ENCODE measurements at regions not wholly inside any gene's neighbourhood (a gene's known extent, or its start where the extent isn't known, plus 50 kb on each side); places are given as distances from the start of the nearest gene placed in this dataset.

DNA sequence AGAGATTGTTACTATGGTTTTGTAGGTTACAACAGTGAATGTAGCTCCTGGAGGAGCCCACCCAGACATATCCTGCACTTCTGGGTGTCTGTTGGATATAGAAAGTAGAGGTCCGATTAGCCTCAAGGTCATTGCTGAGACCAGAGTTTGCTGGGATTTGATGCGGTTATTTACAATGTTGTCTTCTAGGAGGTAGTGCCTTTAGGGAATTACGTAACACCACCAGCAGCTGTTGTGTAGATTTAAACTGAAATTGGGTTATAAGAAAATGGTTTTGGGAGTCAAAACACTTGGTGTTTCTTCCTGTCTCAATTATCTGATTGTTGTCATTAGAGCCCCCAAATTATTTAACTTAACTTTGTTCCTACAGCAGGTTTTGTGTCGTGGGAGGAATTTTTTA is 225.3 kb upstream of the PELI2 start:
- TF ChIP-seq, protein P1, sequence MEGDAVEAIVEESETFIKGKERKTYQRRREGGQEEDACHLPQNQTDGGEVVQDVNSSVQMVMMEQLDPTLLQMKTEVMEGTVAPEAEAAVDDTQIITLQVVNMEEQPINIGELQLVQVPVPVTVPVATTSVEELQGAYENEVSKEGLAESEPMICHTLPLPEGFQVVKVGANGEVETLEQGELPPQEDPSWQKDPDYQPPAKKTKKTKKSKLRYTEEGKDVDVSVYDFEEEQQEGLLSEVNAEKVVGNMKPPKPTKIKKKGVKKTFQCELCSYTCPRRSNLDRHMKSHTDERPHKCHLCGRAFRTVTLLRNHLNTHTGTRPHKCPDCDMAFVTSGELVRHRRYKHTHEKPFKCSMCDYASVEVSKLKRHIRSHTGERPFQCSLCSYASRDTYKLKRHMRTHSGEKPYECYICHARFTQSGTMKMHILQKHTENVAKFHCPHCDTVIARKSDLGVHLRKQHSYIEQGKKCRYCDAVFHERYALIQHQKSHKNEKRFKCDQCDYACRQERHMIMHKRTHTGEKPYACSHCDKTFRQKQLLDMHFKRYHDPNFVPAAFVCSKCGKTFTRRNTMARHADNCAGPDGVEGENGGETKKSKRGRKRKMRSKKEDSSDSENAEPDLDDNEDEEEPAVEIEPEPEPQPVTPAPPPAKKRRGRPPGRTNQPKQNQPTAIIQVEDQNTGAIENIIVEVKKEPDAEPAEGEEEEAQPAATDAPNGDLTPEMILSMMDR (IDR thresholded peaks at IDR 0.05; ENCODE audit: control extremely low read depth, extremely low read depth), result no peak
- H3K36me3 ChIP-seq (ENCODE audit: control insufficient read depth in 4 of 4, insufficient read depth in 4 of 4, low read length in 4 of 4), result no peaks in the 10 kb centered on the region
- no peaks in the 10 kb centered on the region for H3K9me3 ChIP-seq (ENCODE audit: control insufficient read depth in 4 of 4, insufficient read depth in 3 of 4, low read length in 3 of 4)
- H3K4me3 ChIP-seq, result no peak overlapping the region
- H3K9ac ChIP-seq (ENCODE audit: insufficient read depth in 1 of 2, low read length in 2 of 2), result no peak overlapping the region
- no peaks in the 10 kb centered on the region for H3K4me1 ChIP-seq (ENCODE audit: control insufficient read depth in 5 of 5, insufficient read depth in 5 of 5, low read length in 5 of 5)
- ATAC-seq (ENCODE audit: insufficient read depth, low FRiP score) (no peak), DNase-seq (no peak)
- H3K27ac ChIP-seq (ENCODE audit: low read depth in 1 of 2, low read length in 1 of 2), result no peak overlapping the region
- WGBS, 2 donors, result 76 to 83% methylated on average over 4 of the region's 4 CpGs
- H3K27me3 ChIP-seq (ENCODE audit: control insufficient read depth in 3 of 3, insufficient read depth in 3 of 3, low read length in 2 of 3), result peaks cover 0 to 4% (median 2%) of the 10 kb centered on the region in 3 donors

DNA sequence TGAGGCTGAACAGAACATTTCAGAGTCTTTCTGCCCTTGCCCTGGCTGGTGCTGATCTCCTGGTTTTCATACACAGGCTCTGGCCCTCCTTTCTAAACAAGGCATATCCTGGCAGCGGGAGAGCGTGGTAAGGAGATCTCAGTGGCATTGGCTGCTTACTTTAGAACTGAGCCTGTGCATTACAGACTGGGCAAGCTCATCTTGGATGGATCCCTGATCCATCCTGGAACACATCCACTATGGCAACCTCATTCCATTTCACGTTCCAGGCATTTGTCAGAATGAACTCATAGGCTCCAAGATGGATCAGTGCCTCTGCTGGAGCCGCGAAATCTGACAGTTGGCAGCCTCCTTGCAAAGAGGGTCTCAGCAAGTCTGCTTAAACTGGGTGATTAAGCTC is 224.5 kb upstream of the PELI2 start:
- Histone ChIP-seq H3K27ac (ENCODE audit: low read depth in 1 of 2, low read length in 1 of 2) (no peak overlapping the region), H3K36me3 (ENCODE audit: control insufficient read depth in 4 of 4, insufficient read depth in 4 of 4, low read length in 4 of 4) (no peaks in the 10 kb centered on the region), H3K27me3 (ENCODE audit: control insufficient read depth in 3 of 3, insufficient read depth in 3 of 3, low read length in 2 of 3) (peaks cover 0 to 4% (median 2%) of the 10 kb centered on the region in 3 donors), H3K9me3 (ENCODE audit: control insufficient read depth in 4 of 4, insufficient read depth in 3 of 4, low read length in 3 of 4) (no peaks in the 10 kb centered on the region), H3K4me1 (ENCODE audit: control insufficient read depth in 5 of 5, insufficient read depth in 5 of 5, low read length in 5 of 5) (no peaks in the 10 kb centered on the region), H3K4me3 (no peak overlapping the region), H3K9ac (ENCODE audit: insufficient read depth in 1 of 2, low read length in 2 of 2) (no peak overlapping the region)
- WGBS, 2 donors, result 86 to 92% methylated on average over 5 of the region's 5 CpGs
- no peak for DNase-seq
- no peak for ATAC-seq (ENCODE audit: insufficient read depth, low FRiP score)
- TF ChIP-seq, protein P1 (IDR thresholded peaks at IDR 0.05; ENCODE audit: control extremely low read depth, extremely low read depth), result no peak

DNA sequence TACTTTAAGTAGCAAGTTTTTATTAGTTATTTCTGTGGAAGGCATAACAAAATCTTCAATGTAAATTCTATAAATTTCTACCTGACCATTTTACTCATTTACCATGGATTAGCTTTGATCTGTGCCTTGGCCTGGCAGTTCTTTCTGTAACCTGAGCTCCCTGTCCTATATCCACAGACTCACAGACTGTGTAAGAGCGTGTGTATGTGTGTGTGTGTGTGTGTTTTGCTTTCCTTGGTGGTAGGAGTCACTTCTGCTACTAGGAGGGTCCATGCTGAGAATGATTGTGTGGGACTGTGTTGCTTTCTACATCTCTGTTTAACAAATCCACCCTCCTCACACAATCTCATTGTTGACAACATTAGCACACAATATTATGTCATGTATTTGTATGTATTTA is 221.2 kb upstream of the PELI2 start:
- no peaks in the 10 kb centered on the region for H3K36me3 ChIP-seq (ENCODE audit: control insufficient read depth in 4 of 4, insufficient read depth in 4 of 4, low read length in 4 of 4)
- H3K4me1 ChIP-seq (ENCODE audit: control insufficient read depth in 5 of 5, insufficient read depth in 5 of 5, low read length in 5 of 5), result peaks cover 0 to 2% (median 0%) of the 10 kb centered on the region in 5 donors
- H3K9me3 ChIP-seq (ENCODE audit: control insufficient read depth in 4 of 4, insufficient read depth in 3 of 4, low read length in 3 of 4), result no peaks in the 10 kb centered on the region
- WGBS, 2 donors, result 59 to 80% methylated on average over 1 of the region's 1 CpG
- H3K27ac ChIP-seq (ENCODE audit: low read depth in 1 of 2, low read length in 1 of 2), result no peak overlapping the region
- no peak overlapping the region for H3K4me3 ChIP-seq
- H3K27me3 ChIP-seq (ENCODE audit: control insufficient read depth in 3 of 3, insufficient read depth in 3 of 3, low read length in 2 of 3), result peaks cover 0 to 2% (median 0%) of the 10 kb centered on the region in 3 donors
- ATAC-seq (ENCODE audit: insufficient read depth, low FRiP score), result no peak
- no peak overlapping the region for H3K9ac ChIP-seq (ENCODE audit: insufficient read depth in 1 of 2, low read length in 2 of 2)
- TF ChIP-seq, protein P1 (IDR thresholded peaks at IDR 0.05; ENCODE audit: control extremely low read depth, extremely low read depth), result no peak
- peak in 1 of 3 donors; percentile 20 for DNase-seq

DNA sequence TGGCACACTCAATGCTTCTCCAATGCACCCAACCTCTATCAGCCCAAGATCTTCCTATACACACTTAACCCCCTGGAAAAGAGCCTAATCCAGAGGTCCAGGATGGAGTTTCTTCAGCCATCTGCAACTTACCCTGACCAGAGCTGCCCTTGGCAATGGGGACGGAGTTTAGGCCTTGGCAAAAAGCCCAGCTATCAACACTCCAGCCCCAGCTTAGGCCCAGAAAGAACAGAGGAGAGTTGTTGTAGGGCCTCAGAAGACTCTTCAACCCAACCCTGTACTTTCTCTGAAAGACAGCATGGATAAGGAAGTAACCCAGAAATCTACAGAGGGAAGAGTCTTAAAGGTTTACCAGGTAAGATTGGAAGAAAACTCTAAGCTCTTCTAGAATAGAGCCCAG is 219.3 kb upstream of the PELI2 start:
- H3K9me3 ChIP-seq (ENCODE audit: control insufficient read depth in 4 of 4, insufficient read depth in 3 of 4, low read length in 3 of 4), result no peaks in the 10 kb centered on the region
- H3K36me3 ChIP-seq (ENCODE audit: control insufficient read depth in 4 of 4, insufficient read depth in 4 of 4, low read length in 4 of 4), result no peaks in the 10 kb centered on the region
- H3K27me3 ChIP-seq (ENCODE audit: control insufficient read depth in 3 of 3, insufficient read depth in 3 of 3, low read length in 2 of 3), result no peaks in the 10 kb centered on the region
- H3K9ac ChIP-seq (ENCODE audit: insufficient read depth in 1 of 2, low read length in 2 of 2), result no peak overlapping the region
- 44 to 63% methylated on average over 1 of the region's 1 CpG for WGBS, 2 donors
- peaks cover 0 to 2% (median 0%) of the 10 kb centered on the region in 5 donors for H3K4me1 ChIP-seq (ENCODE audit: control insufficient read depth in 5 of 5, insufficient read depth in 5 of 5, low read length in 5 of 5)
- no peak overlapping the region for H3K27ac ChIP-seq (ENCODE audit: low read depth in 1 of 2, low read length in 1 of 2)
- H3K4me3 ChIP-seq, result no peak overlapping the region
- ATAC-seq (ENCODE audit: insufficient read depth, low FRiP score) (no peak), DNase-seq (peak in 1 of 3 donors; percentile 18)
- TF ChIP-seq, protein P1 (IDR thresholded peaks at IDR 0.05; ENCODE audit: control extremely low read depth, extremely low read depth), result no peak

Data from lung (tissue), 11 donors.